Astrocyte of the cerebellum (primary cell): ENCODE measurements at regions not wholly inside any gene's neighbourhood (a gene's known extent, or its start where the extent isn't known, plus 50 kb on each side); places are given as distances from the start of the nearest gene placed in this dataset.
A peak's percentile ranks its signal among the peaks of the same experiment; 100 is the strongest.
"Not testable (repeated sequence)": the region's sequence is repeated elsewhere in the genome, so short reads cannot be mapped to it uniquely, and the experiment has no call there.

Experiments
- DNase-seq: peaks from one replicate; pipeline ENCODE4 v3.0.0-alpha.2; 2011; ENCODE audit warnings: low read depth
- H3K4me3 ChIP-seq: 2 replicates; pipeline ENCODE4 v1.5.1; 2011; ENCODE audit warnings: mild to moderate bottlenecking, low read depth, low read length, moderate library complexity
- CTCF ChIP-seq: IDR thresholded peaks from 2 replicates; pipeline ENCODE4 v1.5.1; 2012; ENCODE audit warnings: low read length, low read depth, moderate library complexity, mild to moderate bottlenecking; ENCODE audit errors: missing control alignments
- in situ Hi-C: cut with HindIII; loops from 2 replicates; pipeline ENCODE4 v1.10.0; 2017; ENCODE audit warnings: low sequenced_read_pairs

GRCh38 chr11:7874056-7874455, 57.0 kb downstream of the OR10A6 start:
- no peak overlapping the region for H3K4me3 ChIP-seq
- in situ Hi-C loops: no loop called here
- no peak for TF ChIP-seq CTCF
- no peak for DNase-seq

- no peak for DNase-seq
- no peak overlapping the region for H3K4me3 ChIP-seq
- in situ Hi-C loops: no loop called here
- no peak for TF ChIP-seq CTCF
These were observed 58.2 kb downstream of the OR10A6 start for GRCh38 chr11:7872890-7873289.

GRCh38 chr11:7871056-7871455, 60.0 kb downstream of the OR10A6 start:
- no peak for TF ChIP-seq CTCF
- in situ Hi-C loops: no loop called here
- DNase-seq: no peak
- H3K4me3 ChIP-seq: no peak overlapping the region

- TF ChIP-seq CTCF: no peak
- peak; percentile 11 for DNase-seq
- in situ Hi-C loops: no loop called here
- no peak overlapping the region for H3K4me3 ChIP-seq
These were observed 61.6 kb downstream of the OR10A6 start for GRCh38 chr11:7869467-7869866.

- DNase-seq, in situ Hi-C loops, H3K4me3 ChIP-seq: not testable (repeated sequence)
These were observed 64.5 kb upstream of the OR5P2 start for GRCh38 chr11:7861292-7861691.

GRCh38 chr11:7860844-7861243, 64.1 kb upstream of the OR5P2 start:
- DNase-seq, in situ Hi-C loops, H3K4me3 ChIP-seq: not testable (repeated sequence)

- in situ Hi-C loops: no loop called here
- H3K4me3 ChIP-seq: no peak overlapping the region
These were observed 61.3 kb upstream of the OR5P2 start for GRCh38 chr11:7858006-7858405.

More at GRCh38 chr11:7858006-7858405, 61.3 kb upstream of the OR5P2 start:
- TF ChIP-seq CTCF: no peak
- no peak for DNase-seq
